Activated naive CD4-positive, alpha-beta T cell treated with Interleukin-2 at 50 U/mL for 16 hours (primary cell): ENCODE measurements at regions not wholly inside any gene's neighbourhood (a gene's known extent, or its start where the extent isn't known, plus 50 kb on each side); places are given as distances from the start of the nearest gene placed in this dataset.

ENCODE experiments used
- DNase-seq: peaks from one replicate; pipeline ENCODE4 v3.0.0-alpha.2; 2020

GRCh38 chr2:129710670-129711495 is 268.6 kb upstream of the RAB6C start:
- DNase-seq = no peak

DNA sequence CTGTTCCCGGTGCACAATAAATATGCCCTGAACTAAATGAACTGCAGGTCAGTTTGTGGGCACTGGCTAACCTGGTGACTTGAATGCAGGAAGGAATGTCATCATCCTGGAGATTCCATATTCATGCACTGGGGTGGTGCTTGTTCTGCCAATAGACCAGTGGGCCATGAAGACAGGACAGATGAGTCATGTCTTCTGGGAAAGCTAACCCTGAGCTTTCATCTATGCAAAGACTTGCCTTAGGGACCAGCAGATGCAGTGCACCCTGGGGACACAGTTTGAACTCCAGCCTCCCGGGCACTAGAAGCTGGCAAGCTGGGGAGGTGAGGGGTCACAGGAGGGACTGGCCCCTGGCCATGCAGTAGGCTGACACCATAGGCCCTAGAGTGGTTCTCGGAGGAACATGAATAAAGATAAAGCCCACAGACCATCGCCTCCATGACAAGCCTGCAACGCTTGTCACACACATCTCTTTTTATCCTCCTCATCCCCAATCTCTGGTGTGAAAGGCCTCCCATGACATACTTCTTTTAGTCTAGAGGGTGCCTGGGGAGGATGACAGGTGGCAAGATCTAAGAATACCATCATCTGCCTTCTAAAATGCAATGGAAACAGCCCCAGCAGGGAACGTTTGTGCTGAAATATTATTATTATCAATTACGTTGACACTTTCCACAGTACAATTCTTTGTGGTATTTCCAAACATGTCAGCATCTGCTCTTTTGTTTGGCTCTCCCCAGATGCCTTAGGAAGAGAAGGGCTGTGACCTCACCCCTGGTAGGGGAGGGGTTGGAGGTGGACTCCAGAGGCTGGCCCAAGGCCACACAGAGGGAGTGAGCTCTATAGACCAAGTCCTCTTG is 267.4 kb upstream of the RAB6C start:
- no peak for DNase-seq

GRCh38 chr2:129712676-129712985 is 266.8 kb upstream of the RAB6C start:
- no peak for DNase-seq

GRCh38 chr2:129713337-129713736 is 266.1 kb upstream of the RAB6C start:
- no peak for DNase-seq

DNA sequence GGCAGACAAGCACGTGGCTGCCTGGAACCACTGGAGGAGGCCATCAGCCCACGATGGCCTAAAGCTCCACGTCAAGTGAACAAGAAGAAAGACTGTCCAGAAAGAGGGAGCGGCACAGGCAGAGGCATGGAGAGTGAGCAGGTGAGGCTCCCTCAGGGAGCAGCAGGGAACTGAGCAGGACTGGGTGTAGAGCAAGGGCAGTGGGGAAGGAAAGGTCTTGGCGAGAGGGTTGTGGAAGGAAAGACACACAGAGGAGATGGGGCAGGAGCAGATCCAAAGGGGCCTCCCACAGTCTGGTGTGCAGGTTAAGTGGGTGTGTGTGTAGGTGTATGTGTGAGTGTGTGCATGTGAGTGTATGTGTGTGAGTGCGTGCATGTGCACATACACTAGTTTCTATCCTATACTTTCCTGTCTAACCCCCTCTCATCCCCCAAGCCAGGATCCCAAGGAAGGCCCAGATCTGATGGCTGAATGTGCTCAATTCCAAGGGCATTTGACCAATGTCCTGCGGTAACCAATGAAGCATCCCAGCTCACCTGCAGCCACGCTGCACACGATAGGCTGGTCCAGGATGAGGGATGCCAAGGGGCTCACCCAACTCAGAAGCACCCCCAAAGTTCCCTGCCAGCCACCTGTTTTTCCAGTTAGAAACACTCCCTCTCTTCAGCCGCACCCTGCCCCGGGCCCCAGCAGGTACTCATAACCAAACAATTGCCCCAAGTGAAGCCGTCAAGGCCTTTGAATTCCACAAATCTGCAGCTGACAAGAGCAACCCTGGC is 262.5 kb upstream of the RAB6C start:
- no peak for DNase-seq

- DNase-seq = no peak
Measured at GRCh38 chr2:129717560-129718130, 261.8 kb upstream of the RAB6C start.

- DNase-seq = no peak
Measured at GRCh38 chr2:129719335-129719734, 260.1 kb upstream of the RAB6C start.

GRCh38 chr2:129720360-129720759 is 259.1 kb upstream of the RAB6C start:
- no peak for DNase-seq

DNA sequence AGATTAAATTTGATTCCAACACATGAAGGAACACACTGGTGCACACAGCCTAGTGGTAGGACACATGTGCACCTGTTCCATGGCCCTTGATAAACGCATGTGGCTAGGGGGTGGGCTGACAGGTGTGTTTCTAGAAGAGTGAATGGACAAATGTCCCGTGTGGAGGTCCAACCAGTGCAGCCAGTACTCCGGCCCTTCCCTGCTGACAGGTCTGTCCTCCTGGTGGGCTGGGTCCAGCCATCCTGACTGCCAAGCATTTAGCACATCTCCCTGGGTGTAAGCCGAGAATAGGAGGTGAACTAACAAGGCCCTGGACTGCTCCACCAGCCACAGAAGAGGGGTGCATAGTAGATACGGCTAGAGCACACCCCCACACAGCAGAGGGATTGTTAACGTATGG is 258.7 kb upstream of the RAB6C start:
- DNase-seq = no peak

DNA sequence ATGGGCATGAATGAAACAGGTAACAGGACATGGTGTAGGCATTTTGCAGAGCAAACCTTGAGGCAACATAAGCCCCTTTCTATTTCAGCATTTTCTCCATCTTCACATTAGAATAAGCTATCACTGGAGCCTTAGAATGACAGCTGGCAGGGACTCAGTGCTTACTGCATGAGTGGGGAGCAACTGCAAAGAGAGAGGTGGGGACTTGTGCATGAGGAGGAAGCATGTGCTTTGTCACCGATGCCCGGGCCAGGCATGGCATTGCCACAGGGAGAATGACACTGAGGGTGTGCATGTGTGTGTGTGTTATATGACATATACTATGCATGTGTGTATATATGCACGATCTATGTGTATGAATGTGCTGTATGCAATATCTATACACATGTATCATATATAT is 258.2 kb upstream of the RAB6C start:
- no peak for DNase-seq

DNA sequence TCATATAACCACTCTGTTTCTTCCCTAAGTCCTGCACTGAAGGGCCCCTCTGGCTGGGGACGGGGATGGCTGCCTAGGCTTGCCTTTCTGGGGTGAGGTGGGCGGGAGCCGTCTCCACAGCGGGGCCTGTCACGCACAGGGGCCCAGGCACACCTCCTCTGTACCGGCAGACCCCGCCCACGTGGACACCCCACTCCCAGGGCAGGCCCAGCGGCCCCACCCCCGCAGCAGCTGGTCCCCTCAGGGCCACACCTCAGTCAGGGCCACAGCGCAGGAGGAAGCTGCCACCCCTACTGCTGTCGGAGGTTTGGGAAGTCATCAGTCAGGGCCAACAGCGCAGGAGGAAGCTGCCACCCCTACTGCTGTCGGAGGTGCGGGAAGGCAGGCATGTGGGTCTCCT is 257.6 kb upstream of the RAB6C start:
- DNase-seq = no peak

GRCh38 chr2:129722306-129723019 is 257.0 kb upstream of the RAB6C start:
- DNase-seq = no peak

GRCh38 chr2:129723277-129724020 is 256.0 kb upstream of the RAB6C start:
- no peak for DNase-seq

GRCh38 chr2:129724021-129724757 is 255.3 kb upstream of the RAB6C start:
- DNase-seq = no peak

GRCh38 chr2:129726216-129726615 is 253.2 kb upstream of the RAB6C start:
- no peak for DNase-seq

GRCh38 chr2:129727286-129727685 is 252.2 kb upstream of the RAB6C start:
- DNase-seq = no peak

- no peak for DNase-seq
Measured at GRCh38 chr2:129728035-129728972, 251.2 kb upstream of the RAB6C start.

DNA sequence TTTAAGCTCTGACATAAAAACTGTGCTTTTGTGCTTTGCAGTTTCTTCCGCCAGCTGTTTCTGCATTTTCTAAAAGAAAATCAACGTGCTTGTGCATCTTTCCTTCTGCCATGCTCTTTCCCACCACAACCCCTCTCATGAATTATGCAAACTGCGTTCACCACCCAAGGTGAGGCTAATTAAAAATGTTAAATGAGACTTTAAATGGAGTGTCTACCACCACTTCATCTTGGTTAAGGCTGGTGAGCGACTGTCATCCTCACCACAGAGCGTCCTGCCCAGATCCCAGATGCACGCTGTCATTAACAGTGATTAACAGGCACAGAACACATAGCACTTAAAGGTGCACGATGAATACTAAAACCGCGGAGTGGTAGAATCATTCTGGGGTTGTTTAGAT is 250.5 kb upstream of the RAB6C start:
- DNase-seq = no peak

GRCh38 chr2:129729646-129730045 is 249.8 kb upstream of the RAB6C start:
- no peak for DNase-seq

GRCh38 chr2:129730979-129731378 is 248.5 kb upstream of the RAB6C start:
- DNase-seq = no peak
